ENCODE measurements at regions not wholly inside any gene's neighbourhood (a gene's known extent, or its start where the extent isn't known, plus 50 kb on each side); places are given as distances from the start of the nearest gene placed in this dataset.

- TF ChIP-seq POLR2A (IDR thresholded peaks at IDR 0.05) (no peak), POLR2AphosphoS5 (IDR thresholded peaks at IDR 0.05) (no peak), EP300 (IDR thresholded peaks at IDR 0.05) (no peak), CTCF (IDR thresholded peaks at IDR 0.05) (no peak)
- H3K4me3 ChIP-seq, result no peak overlapping the region
- no peaks in the 10 kb centered on the region for H3K36me3 ChIP-seq
- 85 to 90% methylated on average over 1 of the region's 1 CpG for WGBS, 2 donors
- DNase-seq, result no peak
- no peaks in the 10 kb centered on the region for H3K4me1 ChIP-seq
- no peaks in the 10 kb centered on the region for H3K27me3 ChIP-seq
- intact Hi-C loops (cut with DNase I), result no loop called here
- H3K9me3 ChIP-seq, result no peaks in the 10 kb centered on the region
- H3K27ac ChIP-seq, result no peak overlapping the region
Measured at GRCh38 chr2:223701761-223702160, 99.6 kb upstream of the SCG2 start.

- H3K4me1 ChIP-seq, result no peaks in the 10 kb centered on the region
Measured at GRCh38 chr2:223700221-223700620, 98.1 kb upstream of the SCG2 start.

GRCh38 chr2:223697892-223698645, 95.9 kb upstream of the SCG2 start:
- H3K27me3 ChIP-seq, result no peaks in the 10 kb centered on the region
- DNase-seq, result no peak
- no peak overlapping the region for H3K4me3 ChIP-seq
- 94% methylated on average over 7 of the region's 7 CpGs for WGBS, 2 donors
- H3K4me1 ChIP-seq, result no peaks in the 10 kb centered on the region
- H3K27ac ChIP-seq, result no peak overlapping the region
- no peaks in the 10 kb centered on the region for H3K36me3 ChIP-seq
- intact Hi-C loops (cut with DNase I), result no loop called here
- no peaks in the 10 kb centered on the region for H3K9me3 ChIP-seq
- TF ChIP-seq POLR2A (IDR thresholded peaks at IDR 0.05) (no peak), CTCF (IDR thresholded peaks at IDR 0.05) (no peak), EP300 (IDR thresholded peaks at IDR 0.05) (no peak), POLR2AphosphoS5 (IDR thresholded peaks at IDR 0.05) (no peak)

More at GRCh38 chr2:223700221-223700620, 98.1 kb upstream of the SCG2 start:
- H3K36me3 ChIP-seq, result no peaks in the 10 kb centered on the region
- no peak overlapping the region for H3K4me3 ChIP-seq
- TF ChIP-seq POLR2AphosphoS5 (IDR thresholded peaks at IDR 0.05) (no peak), CTCF (IDR thresholded peaks at IDR 0.05) (no peak), POLR2A (IDR thresholded peaks at IDR 0.05) (no peak), EP300 (IDR thresholded peaks at IDR 0.05) (no peak)
- intact Hi-C loops (cut with DNase I), result no loop called here
- no peak for DNase-seq
- WGBS, 2 donors, result 75 to 87% methylated on average over 3 of the region's 3 CpGs
- H3K27me3 ChIP-seq, result no peaks in the 10 kb centered on the region
- no peaks in the 10 kb centered on the region for H3K9me3 ChIP-seq
- no peak overlapping the region for H3K27ac ChIP-seq

GRCh38 chr2:223697316-223697891, 95.2 kb upstream of the SCG2 start:
- intact Hi-C loops (cut with DNase I), result no loop called here
- TF ChIP-seq POLR2A (IDR thresholded peaks at IDR 0.05) (no peak), CTCF (IDR thresholded peaks at IDR 0.05) (no peak), EP300 (IDR thresholded peaks at IDR 0.05) (no peak), POLR2AphosphoS5 (IDR thresholded peaks at IDR 0.05) (no peak)
- no peak overlapping the region for H3K27ac ChIP-seq
- DNase-seq, result no peak
- H3K27me3 ChIP-seq, result no peaks in the 10 kb centered on the region
- no peaks in the 10 kb centered on the region for H3K36me3 ChIP-seq
- no peaks in the 10 kb centered on the region for H3K4me1 ChIP-seq
- H3K9me3 ChIP-seq, result no peaks in the 10 kb centered on the region
- H3K4me3 ChIP-seq, result no peak overlapping the region
- 88 to 94% methylated on average over 2 of the region's 2 CpGs for WGBS, 2 donors
